Gastroesophageal sphincter (tissue), 3 donors: ENCODE measurements at regions not wholly inside any gene's neighbourhood (a gene's known extent, or its start where the extent isn't known, plus 50 kb on each side); places are given as distances from the start of the nearest gene placed in this dataset.

Experiments used
- CTCF ChIP-seq, 4 experiments: fragments of 200-600 bp in 2 of 4; fragments of 450-650 bp in 2 of 4; sonication (generic) in 1 of 4; IDR thresholded peaks; one replicate each; pipeline ENCODE4 v1.5.1; 2017 to 2019; ENCODE audit warnings: antibody characterized with exemption in 4 of 4, mild to moderate bottlenecking in 2 of 4, moderate library complexity in 2 of 4
- EP300 ChIP-seq: sonication (generic); formaldehyde crosslinking; IDR thresholded peaks from one replicate; pipeline ENCODE4 v1.6.1; 2017; ENCODE audit warnings: antibody characterized with exemption, mild to moderate bottlenecking
- POLR2A ChIP-seq, 2 donors: fragments of 450-650 bp; IDR thresholded peaks; one replicate each; pipeline ENCODE4 v1.6.1; 2017; ENCODE audit warnings: antibody characterized with exemption in 2 of 2, mild to moderate bottlenecking in 2 of 2, moderate library complexity in 1 of 2
- POLR2AphosphoS5 ChIP-seq: sonication (generic); formaldehyde crosslinking; IDR thresholded peaks from one replicate; pipeline ENCODE4 v1.6.1; 2017; ENCODE audit warnings: antibody characterized with exemption

GRCh38 chr6:149202100-149202499 lies 115.4 kb upstream of the TAB2 start:
- TF ChIP-seq CTCF (IDR thresholded peaks at IDR 0.05) (no peak), POLR2A (IDR thresholded peaks at IDR 0.05) (no peak), POLR2AphosphoS5 (no peak), EP300 (no peak)
